ENCODE measurements at regions not wholly inside any gene's neighbourhood (a gene's known extent, or its start where the extent isn't known, plus 50 kb on each side); places are given as distances from the start of the nearest gene placed in this dataset.

DNA sequence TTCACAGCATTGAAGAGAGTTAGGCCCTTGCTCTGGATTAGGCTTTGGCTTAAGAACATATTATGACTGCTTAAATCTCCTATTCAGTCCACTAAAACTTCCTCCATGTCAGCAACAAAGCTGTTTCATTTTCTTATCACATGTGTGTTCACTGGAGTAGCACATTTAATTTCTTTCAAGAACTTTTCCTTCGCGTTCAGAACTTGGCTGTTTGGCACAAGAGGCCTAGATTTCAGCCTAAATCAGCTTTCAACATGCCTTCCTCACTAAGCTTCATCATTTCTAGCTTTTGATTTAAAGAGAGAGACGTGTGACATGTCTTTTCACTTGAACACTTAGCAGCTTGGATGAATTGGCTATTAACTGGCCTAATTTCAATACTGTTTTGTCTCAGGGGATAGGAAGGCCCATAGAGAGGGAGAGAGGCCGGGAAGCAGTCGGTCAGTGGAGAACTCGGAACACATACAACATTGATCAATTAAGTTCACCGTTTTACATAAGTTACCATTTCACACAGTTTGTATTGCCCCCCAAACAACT lies 885.2 kb upstream of the AUTS2 start:
- TF ChIP-seq POLR2AphosphoS5 (IDR thresholded peaks at IDR 0.05; ENCODE audit: low read depth, low read length) = no peak
- TF ChIP-seq TAF1 (IDR thresholded peaks at IDR 0.05; ENCODE audit: borderline replicate concordance, insufficient read depth, low read length) = no peak
- TF ChIP-seq SIN3A (IDR thresholded peaks at IDR 0.05; ENCODE audit: borderline replicate concordance, insufficient read depth, low read length) = no peak
- TF ChIP-seq FOXP2 (optimal IDR thresholded peaks at IDR 0.05; ENCODE audit: borderline replicate concordance, extremely low read depth, extremely low read length, insufficient read depth) = no peak
- TF ChIP-seq, protein P1, sequence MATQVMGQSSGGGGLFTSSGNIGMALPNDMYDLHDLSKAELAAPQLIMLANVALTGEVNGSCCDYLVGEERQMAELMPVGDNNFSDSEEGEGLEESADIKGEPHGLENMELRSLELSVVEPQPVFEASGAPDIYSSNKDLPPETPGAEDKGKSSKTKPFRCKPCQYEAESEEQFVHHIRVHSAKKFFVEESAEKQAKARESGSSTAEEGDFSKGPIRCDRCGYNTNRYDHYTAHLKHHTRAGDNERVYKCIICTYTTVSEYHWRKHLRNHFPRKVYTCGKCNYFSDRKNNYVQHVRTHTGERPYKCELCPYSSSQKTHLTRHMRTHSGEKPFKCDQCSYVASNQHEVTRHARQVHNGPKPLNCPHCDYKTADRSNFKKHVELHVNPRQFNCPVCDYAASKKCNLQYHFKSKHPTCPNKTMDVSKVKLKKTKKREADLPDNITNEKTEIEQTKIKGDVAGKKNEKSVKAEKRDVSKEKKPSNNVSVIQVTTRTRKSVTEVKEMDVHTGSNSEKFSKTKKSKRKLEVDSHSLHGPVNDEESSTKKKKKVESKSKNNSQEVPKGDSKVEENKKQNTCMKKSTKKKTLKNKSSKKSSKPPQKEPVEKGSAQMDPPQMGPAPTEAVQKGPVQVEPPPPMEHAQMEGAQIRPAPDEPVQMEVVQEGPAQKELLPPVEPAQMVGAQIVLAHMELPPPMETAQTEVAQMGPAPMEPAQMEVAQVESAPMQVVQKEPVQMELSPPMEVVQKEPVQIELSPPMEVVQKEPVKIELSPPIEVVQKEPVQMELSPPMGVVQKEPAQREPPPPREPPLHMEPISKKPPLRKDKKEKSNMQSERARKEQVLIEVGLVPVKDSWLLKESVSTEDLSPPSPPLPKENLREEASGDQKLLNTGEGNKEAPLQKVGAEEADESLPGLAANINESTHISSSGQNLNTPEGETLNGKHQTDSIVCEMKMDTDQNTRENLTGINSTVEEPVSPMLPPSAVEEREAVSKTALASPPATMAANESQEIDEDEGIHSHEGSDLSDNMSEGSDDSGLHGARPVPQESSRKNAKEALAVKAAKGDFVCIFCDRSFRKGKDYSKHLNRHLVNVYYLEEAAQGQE (IDR thresholded peaks at IDR 0.05; ENCODE audit: insufficient read depth in 1 of 2, low read depth in 2 of 2, low read length in 2 of 2) = no peak

DNA sequence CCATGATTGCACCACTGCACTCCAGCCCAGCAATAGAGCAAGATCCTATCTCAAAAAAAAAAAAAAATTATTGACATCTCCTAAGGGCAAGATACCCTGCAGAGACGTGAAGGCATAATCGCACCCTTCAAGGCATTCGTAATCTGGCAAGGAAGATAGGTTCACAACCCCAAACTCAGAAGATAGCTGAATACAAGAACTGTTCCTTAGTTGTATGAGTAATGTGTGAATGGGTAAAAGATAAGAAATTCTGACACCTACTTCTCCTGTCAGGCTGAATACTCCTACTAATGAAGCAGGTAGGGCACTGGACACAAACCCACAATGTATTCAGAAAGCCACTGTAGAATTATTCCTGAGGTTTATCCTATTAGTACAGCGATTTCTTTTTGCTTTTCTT lies 882.4 kb upstream of the AUTS2 start:
- no peak for TF ChIP-seq TAF1 (IDR thresholded peaks at IDR 0.05; ENCODE audit: borderline replicate concordance, insufficient read depth, low read length)
- TF ChIP-seq, protein P1 (IDR thresholded peaks at IDR 0.05; ENCODE audit: insufficient read depth in 1 of 2, low read depth in 2 of 2, low read length in 2 of 2) = no peak
- TF ChIP-seq SIN3A (IDR thresholded peaks at IDR 0.05; ENCODE audit: borderline replicate concordance, insufficient read depth, low read length) = no peak
- TF ChIP-seq FOXP2 (optimal IDR thresholded peaks at IDR 0.05; ENCODE audit: borderline replicate concordance, extremely low read depth, extremely low read length, insufficient read depth) = no peak

DNA sequence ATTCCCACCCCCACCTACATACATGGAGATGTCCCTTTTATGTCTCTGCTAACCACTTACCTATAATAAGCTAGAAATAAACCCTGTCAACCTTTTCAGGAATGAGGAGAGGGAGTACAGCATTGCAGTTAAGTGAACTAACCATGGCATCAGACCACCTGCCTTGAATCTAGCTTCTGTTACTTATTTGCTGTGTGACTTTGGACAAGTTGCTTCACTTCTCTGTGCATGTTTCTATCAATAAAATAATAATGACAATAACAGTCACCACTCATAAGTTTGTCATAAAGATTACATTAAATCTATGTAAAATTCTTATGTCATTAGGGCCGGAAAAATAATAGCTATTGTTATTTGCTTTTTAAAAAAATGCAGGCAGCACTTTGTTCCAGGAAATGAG lies 881.1 kb upstream of the AUTS2 start:
- TF ChIP-seq SIN3A (IDR thresholded peaks at IDR 0.05; ENCODE audit: borderline replicate concordance, insufficient read depth, low read length) (no peak), TAF1 (IDR thresholded peaks at IDR 0.05; ENCODE audit: borderline replicate concordance, insufficient read depth, low read length) (no peak), FOXP2 (optimal IDR thresholded peaks at IDR 0.05; ENCODE audit: borderline replicate concordance, extremely low read depth, extremely low read length, insufficient read depth) (no peak)
- TF ChIP-seq, protein P1 (IDR thresholded peaks at IDR 0.05; ENCODE audit: insufficient read depth in 1 of 2, low read depth in 2 of 2, low read length in 2 of 2) = no peak

DNA sequence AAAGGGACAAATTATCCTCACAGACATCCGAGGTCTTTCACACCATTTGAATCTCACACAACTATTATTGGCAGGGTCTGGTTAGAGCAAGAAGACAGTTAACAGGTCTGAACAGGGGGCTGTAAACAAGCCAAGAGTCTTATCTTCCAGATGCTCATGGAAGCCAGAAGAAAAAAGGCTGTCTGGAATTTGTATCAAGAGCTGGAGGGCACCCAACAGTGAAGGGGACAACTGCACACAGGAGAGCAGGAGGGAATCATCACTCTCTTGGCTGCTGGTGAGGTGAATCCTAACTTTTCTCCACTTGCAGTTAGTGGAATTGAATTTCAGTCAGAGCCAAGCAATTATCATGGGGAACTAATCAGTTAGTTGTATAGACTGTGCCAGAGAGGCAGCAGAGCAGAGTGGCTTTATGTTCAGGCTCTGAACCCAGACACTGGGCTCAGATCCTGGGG lies 880.2 kb upstream of the AUTS2 start:
- no peak for TF ChIP-seq POLR2AphosphoS5 (IDR thresholded peaks at IDR 0.05; ENCODE audit: low read depth, low read length)
- TF ChIP-seq SIN3A (IDR thresholded peaks at IDR 0.05; ENCODE audit: borderline replicate concordance, insufficient read depth, low read length) = no peak
- TF ChIP-seq, protein P1 (IDR thresholded peaks at IDR 0.05; ENCODE audit: insufficient read depth in 1 of 2, low read depth in 2 of 2, low read length in 2 of 2) = no peak
- TF ChIP-seq FOXP2 (optimal IDR thresholded peaks at IDR 0.05; ENCODE audit: borderline replicate concordance, extremely low read depth, extremely low read length, insufficient read depth) = no peak

DNA sequence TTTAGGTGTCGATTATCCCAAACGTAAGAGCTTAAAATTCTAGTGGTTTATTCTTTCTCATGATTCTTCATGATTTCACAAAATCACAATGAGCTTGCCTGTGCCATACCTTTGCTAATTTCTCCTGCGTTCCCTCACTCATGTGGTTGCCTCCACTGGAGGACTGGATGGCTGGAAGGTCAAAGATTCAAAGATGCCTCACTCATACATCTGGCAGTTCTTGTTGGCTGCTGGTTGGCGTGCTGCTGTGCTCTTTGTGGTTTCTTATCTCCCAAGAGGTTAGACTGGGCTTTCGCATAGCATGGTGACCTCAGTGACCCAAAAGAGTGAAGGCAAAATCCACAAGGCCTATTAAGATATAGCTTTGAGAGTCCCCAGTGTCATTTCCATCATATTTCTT lies 877.6 kb upstream of the AUTS2 start:
- TF ChIP-seq FOXP2 (optimal IDR thresholded peaks at IDR 0.05; ENCODE audit: borderline replicate concordance, extremely low read depth, extremely low read length, insufficient read depth) (no peak), TAF1 (IDR thresholded peaks at IDR 0.05; ENCODE audit: borderline replicate concordance, insufficient read depth, low read length) (no peak)

Measured in PFSK-1 (cell line).